ENCODE measurements at regions not wholly inside any gene's neighbourhood (a gene's known extent, or its start where the extent isn't known, plus 50 kb on each side); places are given as distances from the start of the nearest gene placed in this dataset.

- TF ChIP-seq CTCF (IDR thresholded peaks at IDR 0.05): no peak
- ATAC-seq (ENCODE audit: insufficient number of reproducible peaks, low FRiP score, low read depth) (no peak), DNase-seq (ENCODE audit: low spot score) (no peak)
- Histone ChIP-seq H3K27ac (no peak overlapping the region), H3K27me3 (replicated peaks; ENCODE audit: insufficient read depth) (no peaks in the 10 kb centered on the region), H3K4me1 (ENCODE audit: control insufficient read depth in 1 of 2, low read depth in 2 of 2) (peaks cover 10 to 19% of the 10 kb centered on the region in 2 donors), H3K36me3 (no peaks in the 10 kb centered on the region), H3K4me3 (no peak overlapping the region), H3K9me3 (no peaks in the 10 kb centered on the region)
Observed at GRCh38 chr13:22201375-22201925, 530.6 kb downstream of the FGF9 start.

- Histone ChIP-seq H3K4me3 (no peak overlapping the region), H3K27ac (no peak overlapping the region), H3K27me3 (replicated peaks; ENCODE audit: insufficient read depth) (no peaks in the 10 kb centered on the region), H3K4me1 (ENCODE audit: control insufficient read depth in 1 of 2, low read depth in 2 of 2) (no peaks in the 10 kb centered on the region), H3K36me3 (no peaks in the 10 kb centered on the region), H3K9me3 (no peaks in the 10 kb centered on the region)
- ATAC-seq (ENCODE audit: insufficient number of reproducible peaks, low FRiP score, low read depth) (no peak), DNase-seq (ENCODE audit: low spot score) (no peak)
- TF ChIP-seq CTCF (IDR thresholded peaks at IDR 0.05): no peak
Observed at GRCh38 chr13:22210134-22210930, 539.5 kb downstream of the FGF9 start.

GRCh38 chr13:22211876-22212275, 541.0 kb downstream of the FGF9 start:
- no peak for ATAC-seq (ENCODE audit: insufficient number of reproducible peaks, low FRiP score, low read depth)
- TF ChIP-seq CTCF (IDR thresholded peaks at IDR 0.05): no peak
- Histone ChIP-seq H3K4me1 (ENCODE audit: control insufficient read depth in 1 of 2, low read depth in 2 of 2) (peaks cover 0 to 4% of the 10 kb centered on the region in 2 donors), H3K27me3 (replicated peaks; ENCODE audit: insufficient read depth) (no peaks in the 10 kb centered on the region), H3K36me3 (no peaks in the 10 kb centered on the region), H3K4me3 (no peak overlapping the region), H3K27ac (no peak overlapping the region), H3K9me3 (no peaks in the 10 kb centered on the region)
- DNase-seq (ENCODE audit: low spot score): no peak

- DNase-seq (ENCODE audit: low spot score) (no peak), ATAC-seq (ENCODE audit: insufficient number of reproducible peaks, low FRiP score, low read depth) (no peak)
- Histone ChIP-seq H3K4me1 (ENCODE audit: control insufficient read depth in 1 of 2, low read depth in 2 of 2) (peaks cover 0 to 11% of the 10 kb centered on the region in 2 donors), H3K36me3 (no peaks in the 10 kb centered on the region), H3K4me3 (no peak overlapping the region), H3K27me3 (replicated peaks; ENCODE audit: insufficient read depth) (no peaks in the 10 kb centered on the region), H3K9me3 (no peaks in the 10 kb centered on the region), H3K27ac (no peak overlapping the region)
- no peak for TF ChIP-seq CTCF (IDR thresholded peaks at IDR 0.05)
Observed at GRCh38 chr13:22212576-22212975, 541.7 kb downstream of the FGF9 start.

- TF ChIP-seq CTCF (IDR thresholded peaks at IDR 0.05): no peak
- no peak overlapping the region for H3K27ac ChIP-seq
- H3K27me3 ChIP-seq (replicated peaks; ENCODE audit: insufficient read depth): no peaks in the 10 kb centered on the region
- no peaks in the 10 kb centered on the region for H3K9me3 ChIP-seq
- ATAC-seq (ENCODE audit: insufficient number of reproducible peaks, low FRiP score, low read depth) (no peak), DNase-seq (ENCODE audit: low spot score) (no peak)
- H3K4me1 ChIP-seq (ENCODE audit: control insufficient read depth in 1 of 2, low read depth in 2 of 2): peaks cover 4 to 27% of the 10 kb centered on the region in 2 donors
- no peaks in the 10 kb centered on the region for H3K36me3 ChIP-seq
- H3K4me3 ChIP-seq: no peak overlapping the region
Observed at GRCh38 chr13:22214184-22214583, 543.3 kb downstream of the FGF9 start.
